HG03432 (cell line): ENCODE measurements at regions not wholly inside any gene's neighbourhood (a gene's known extent, or its start where the extent isn't known, plus 50 kb on each side); places are given as distances from the start of the nearest gene placed in this dataset.

ENCODE experiments used
- ATAC-seq: cut with Tn5 transposase; IDR thresholded peaks from one replicate; pipeline ENCODE4 v1.9.1; 2021; ENCODE audit warnings: mild to moderate bottlenecking, moderate library complexity; ENCODE audit not compliant: unreplicated experiment

DNA sequence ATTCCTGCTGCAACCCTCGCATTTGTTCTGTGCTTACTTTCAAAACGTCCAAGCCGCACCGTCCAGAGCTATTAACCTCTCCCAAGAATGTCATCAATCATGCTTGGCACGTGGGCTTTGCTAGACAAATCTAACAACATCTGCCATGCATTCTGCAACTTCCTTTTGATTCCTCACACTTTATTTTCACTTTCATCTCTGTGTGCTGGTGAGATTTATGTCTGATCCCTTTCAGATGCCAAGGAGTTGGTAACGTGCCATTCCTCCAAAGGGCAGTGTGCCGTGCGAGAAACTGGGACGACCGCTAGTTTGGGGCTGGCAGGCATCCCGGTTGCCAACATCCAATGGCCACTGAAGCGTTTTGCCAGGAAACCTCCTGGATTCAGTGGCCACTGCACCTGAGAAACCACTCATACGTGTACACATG is 230.0 kb upstream of the PARD3B start:
- ATAC-seq = no peak

DNA sequence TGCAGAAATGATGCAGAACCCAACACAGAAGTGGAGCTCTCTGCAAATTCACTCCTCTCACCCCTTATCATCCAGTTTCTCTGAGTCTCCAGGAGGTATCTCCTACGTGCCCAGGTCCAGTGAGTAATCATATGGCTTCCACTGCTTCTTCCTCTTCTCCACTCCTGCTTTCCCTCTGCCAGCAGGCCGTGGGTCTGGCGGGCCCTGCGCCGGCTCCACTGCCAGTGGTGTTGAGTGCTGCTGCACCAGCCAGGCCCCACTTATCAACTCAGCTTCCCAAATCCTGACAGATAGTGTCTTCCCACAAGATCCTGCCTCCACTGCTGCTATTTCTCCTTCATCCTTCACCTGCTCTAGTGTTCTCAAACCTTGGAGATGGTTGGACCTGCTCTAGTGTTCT is 227.6 kb upstream of the PARD3B start:
- ATAC-seq = no peak

DNA sequence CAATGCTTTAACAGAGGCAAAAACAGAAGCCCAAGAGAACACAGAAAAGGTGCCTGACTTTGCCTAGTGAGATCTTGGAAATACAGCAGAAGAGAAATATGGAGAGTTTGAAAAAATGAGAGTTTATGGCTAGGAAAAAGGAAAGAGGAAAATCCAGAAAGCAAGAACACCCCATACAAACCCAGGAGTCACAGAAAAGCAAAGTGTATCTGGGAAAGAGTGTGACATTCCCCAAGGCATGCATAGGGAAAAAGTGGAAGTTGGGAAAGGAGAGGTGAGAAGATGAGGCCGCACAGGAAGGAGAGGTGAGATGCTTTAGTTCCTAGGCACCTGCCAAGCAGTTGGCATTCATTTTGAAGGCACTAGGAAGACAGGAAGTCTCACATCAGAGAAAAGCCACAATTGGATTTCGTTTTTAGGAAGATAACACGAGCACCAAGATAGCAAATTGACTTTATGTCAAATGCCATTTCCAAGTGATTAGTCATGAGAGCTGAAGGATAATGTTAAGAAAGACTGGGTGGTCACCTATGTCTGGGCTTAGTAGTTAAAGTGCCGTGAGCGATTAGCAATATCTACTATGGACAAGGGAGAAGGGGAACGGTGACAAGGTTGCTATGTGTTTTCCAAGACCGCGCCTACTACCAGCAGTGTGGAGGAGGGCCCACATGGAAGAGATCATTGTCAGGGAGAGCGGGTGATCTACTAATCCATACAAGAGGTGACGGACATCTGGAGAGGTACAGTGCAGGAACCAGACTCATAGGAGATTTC is 224.1 kb upstream of the PARD3B start:
- ATAC-seq = no peak

DNA sequence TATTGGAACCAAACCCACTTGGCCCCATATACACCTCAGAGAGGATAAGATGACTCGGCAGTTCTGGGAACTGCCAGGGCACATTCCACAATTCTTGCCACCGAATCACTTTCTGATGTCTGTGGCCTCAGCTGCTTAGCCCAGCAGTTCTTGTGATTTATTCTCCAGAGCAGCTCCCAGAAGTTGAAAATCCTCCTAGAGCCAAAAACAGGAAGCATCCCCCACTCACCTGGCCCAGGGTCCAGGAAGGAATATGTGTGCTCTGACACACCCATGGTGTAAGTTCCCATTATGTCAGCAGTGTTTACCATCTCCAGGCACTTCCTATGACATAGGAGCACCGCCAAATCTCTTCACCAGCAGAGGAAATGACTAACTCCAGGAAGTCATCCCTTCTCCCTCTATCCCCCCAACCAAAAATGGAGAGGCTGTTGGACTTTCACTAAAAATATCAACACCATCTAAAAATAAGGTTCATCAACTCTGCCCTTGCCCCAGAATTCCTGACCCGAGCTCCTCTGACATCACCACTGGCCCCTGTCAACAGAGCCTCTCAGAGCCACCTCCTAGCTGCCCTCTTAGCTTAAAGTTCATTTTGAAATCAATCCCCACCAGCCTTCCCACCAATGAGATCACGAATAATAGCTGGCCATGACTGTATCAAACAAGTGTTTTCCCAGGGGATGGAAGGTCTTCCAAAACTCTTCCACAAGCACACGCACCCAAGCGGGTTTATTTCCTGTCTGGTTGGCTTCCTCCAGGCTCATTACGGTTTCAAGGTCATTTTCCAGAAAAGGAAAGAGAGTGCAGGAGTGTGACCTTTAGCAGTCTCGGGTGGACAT is 223.1 kb upstream of the PARD3B start:
- ATAC-seq = no peak

DNA sequence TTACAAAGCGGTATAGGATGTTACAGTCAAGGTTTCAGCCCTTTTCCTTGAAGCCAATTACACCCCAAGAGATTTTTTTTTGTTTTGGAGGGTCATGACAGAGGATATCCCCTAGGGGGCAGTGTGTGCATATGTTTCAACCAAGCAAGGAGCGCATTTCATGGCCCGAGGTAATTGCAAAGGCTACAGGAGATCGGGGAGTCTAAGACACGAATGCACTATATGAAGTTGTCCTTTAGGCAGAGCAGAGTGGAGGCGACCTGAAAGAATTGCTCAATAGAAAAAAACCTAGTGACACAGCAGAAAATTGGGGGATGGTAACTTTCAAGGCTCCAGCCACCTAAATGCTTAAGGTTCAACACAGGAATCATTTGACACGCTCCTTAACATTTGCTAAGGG is 219.8 kb upstream of the PARD3B start:
- ATAC-seq = peak; percentile 90

DNA sequence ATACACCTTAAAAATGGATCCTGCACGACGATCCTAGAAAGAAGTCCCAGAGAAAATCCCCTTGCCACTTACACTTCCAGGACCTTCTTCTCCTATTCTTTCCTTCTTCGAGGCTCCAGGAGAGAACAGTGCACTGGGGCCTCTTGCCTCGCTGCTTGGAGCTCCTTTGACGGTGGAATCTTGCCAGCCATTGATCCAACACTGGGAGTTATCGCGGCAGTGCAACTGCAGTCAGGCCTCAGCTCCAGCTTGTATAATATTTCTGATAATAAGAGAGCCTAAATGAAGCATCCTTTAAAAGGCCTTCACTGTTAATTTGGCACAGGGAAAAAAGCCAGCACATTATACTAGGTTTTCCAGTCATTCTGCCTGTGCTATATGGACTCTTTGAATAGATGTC is 216.9 kb upstream of the PARD3B start:
- ATAC-seq = no peak

DNA sequence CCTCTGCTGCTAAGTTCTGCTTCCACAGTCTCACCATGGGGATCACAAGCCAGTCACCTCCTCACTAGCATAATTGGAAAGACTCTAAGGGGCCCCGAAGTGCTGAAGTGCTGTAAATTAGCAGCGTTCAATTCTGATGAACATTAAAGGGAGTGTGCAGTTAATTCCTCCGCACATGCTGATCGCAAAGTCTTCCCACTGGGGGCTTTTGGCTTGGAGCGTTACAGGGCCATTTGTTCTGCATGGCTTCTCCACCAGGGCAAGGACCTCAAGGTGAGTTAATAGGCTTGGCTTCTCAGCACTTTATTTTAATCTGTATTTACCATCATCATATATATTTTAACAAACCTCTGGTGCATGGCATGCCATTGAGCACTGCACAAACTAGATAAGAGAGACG is 216.3 kb upstream of the PARD3B start:
- ATAC-seq = no peak

DNA sequence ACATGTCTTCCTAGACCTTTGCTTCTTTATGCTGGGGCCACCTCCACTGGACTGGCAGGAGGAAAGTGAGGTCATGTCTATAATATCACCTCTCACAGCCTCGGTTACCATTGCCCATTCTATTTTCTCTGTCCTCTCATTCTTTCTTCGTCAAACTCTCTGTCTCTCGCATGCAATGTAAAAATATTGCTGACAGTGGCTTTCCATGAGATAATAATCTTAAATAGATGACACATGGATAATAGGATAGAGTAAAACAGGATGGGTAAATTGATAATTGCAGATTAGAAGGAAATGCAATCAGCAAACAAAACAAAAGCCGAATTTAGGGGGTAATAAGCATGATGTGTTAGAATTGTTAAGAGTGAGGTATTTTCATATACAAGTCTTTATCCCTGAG is 215.7 kb upstream of the PARD3B start:
- ATAC-seq = no peak

DNA sequence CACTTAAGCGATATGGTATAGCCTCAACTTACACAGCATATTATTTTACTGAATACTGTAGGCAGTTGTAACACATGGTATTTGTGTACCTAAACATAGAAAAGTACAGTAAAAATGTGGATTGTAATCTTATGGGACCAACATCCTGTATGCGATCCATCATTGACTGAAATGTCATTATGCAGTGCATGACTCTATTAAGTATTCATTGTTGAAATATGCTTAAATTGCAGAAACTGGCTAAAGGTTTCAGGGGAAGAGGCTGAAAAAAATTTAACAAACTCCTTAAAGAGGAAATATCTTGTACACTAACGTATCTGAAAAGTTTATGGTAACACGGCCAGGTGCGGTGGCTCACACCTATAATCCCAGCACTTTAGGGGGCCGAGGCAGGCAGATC is 214.1 kb upstream of the PARD3B start:
- ATAC-seq = no peak

DNA sequence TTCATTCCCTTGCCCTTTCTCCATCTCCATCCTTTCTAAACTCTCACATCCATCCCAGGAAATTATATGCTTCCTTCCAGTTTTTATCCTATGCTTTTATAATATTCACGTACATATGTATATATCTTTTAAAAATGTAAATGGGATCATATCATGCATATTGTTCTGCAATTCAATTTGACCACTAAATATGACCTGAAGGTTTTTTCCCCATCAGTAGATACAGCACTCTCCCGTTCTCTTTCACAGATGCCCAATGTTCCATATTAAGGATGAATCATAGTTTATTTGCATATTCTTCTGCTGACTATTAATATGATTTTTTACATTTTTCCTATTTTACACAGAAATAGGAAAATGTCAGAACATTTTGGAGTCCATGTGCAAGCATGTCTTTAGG is 213.3 kb upstream of the PARD3B start:
- ATAC-seq = no peak

DNA sequence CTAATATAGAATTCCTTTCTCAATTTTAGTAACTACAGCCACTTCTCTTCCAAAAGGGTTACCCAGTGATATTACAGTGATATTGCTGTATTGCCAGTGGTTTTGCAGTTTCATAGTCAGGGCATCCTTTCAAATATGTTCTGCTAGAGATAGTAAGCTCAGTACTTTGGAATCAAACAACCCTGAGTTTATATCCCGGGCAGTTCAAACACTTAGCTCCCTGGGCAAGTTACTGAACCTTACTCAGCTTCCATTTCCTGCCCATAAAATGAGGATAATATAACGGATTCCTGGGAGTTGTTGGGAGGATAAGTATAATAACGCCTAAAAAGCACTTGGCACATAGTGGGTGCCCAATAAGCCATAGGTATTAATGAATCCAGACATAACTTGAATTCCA is 212.6 kb upstream of the PARD3B start:
- no peak for ATAC-seq

DNA sequence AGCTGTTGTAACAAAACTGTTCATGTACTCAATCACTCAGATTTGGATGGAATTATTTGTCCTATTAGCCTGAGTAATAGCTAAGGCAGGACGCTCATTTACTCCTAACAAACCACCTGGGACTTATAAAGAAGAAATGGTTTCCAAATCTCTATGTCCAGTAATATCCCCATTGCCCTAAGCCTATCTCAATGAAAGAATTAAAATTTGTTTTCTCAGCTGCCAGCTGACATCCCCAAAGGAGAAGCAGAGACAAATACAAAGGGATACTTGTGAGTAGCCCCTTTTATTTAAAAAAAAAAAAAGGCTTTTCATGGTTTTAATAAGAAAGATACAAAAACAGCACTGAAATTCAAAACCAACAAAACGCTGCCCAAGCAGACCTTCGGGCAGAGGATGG is 211.4 kb upstream of the PARD3B start:
- no peak for ATAC-seq

DNA sequence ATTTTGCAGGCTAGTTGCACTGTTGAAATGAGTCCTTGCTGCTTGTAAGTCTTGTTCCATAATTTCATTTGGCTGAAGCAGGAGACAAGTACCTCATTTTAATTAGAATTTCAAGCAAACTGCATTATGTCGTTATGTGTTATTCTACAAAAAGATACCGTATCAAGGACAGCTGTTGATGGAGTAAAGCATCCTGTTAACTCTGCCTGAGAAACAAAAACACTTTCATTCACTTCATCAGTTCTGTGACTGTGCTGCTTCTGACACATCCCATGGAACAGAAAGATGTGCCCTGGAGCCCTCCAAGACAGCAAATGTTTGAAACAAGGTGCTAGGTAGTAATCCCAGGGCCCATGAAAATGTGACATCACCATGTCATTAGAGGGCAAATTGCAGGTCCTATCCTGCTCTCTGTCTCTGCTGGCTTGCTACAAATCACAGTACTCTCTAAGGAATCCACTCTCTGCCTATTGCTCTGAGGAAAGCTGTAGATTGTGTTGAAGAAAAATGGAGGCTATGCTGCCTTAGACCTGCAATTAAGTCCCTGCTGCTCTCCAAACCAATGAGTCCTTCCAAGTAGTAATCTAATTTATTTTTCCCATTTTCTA is 209.7 kb upstream of the PARD3B start:
- no peak for ATAC-seq

DNA sequence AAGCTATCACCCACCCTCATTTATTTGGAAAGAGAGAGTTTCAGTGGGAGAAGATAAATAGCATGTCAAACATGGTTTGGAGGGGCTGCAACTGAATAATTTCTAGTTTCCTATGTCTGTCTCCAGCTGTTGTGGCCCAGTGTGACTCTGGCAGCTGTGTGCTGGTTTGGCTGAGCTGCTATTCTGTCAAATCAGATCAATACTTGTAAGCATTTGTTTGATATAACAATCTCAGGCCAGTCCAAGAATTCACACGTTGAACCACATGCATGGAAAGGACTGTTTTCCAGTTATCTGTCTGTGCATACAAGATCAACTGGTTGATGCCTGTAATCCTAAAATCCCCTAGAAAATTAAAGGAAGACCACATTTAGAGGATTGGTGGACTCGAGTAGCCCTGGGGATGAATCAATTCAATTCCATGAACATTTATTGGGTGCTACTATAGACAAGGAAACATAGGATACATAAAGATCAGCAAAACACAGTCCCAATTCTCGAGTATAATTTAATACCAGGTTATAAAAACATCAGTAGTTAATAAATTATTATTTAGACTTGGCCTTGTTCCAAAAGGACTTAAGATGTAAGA is 209.0 kb upstream of the PARD3B start:
- no peak for ATAC-seq

DNA sequence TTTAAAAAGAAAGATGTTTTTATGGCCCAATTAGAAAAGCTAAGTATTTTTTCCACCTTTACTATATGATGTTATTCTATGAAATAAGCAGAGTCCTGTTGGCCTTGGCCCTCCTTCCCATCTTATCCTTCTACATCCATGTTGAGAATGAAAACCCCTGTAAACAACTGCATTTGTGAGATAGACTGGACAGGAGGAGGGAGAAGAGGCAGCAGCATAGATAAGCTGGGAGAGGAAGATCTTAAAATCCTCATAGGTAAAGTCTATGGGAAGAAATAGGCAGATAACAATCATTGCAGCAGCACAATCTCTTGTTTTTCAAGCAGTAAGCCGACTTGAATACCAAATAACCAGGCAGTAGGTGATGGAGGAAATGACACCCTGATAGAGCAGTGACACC is 207.6 kb upstream of the PARD3B start:
- no peak for ATAC-seq

DNA sequence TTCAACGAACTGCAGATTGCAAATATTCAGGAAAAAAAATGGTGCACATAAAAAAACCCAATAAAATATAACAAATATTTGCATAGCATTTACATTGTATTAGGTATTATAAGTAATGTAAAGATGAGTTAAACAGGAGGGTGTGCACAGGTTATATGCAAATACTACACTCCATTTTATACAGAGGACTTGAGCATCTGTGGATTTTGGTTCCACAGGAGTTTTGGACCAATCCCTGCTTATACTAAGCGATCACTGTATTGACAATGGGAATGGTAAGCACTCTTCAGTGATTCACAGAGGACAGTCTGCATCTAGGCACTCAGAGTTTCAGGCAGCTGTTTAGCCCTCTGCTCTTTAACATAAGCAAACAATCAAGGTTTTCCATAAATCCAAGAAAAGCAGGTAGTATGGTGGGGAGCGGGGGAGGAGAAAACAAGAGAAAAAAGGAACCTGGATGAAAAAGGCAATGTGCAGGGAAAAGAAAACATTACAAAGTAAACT is 206.0 kb upstream of the PARD3B start:
- ATAC-seq = no peak

DNA sequence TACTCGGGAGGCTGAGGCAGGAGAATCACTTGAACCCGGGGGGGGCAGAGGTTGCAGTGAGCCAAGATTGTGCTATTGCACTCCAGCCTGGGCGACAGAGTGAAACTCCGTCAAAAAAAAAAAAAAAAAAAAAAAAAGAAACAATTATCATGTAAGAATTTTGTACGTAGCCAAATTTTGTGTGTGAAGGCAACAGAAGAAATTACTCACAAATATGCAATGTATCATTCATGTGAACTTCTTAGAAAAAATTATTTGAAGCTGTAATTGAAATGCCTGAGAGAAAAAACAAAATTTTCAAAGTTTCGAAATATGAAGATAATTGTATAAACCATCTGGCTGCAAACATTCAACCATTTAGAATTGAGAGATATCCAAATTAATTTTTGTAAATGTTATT is 204.8 kb upstream of the PARD3B start:
- ATAC-seq = no peak

DNA sequence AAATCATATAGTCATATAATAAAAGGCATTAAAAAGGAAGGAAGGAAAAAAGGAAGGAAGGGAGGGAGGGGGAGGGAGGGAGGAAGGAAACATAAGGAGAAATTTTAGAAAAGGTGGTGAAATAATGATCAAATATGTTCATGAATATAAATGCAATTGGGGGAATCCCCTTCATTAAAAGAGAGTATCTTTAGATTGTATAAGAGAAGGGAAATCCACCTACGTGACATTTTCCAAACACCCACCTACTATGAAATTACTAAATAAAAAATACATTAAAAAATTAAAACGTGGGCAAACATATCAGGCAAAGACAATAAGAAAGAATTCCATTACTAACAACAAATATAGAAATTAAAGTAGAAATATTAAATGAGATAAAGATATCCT is 203.4 kb upstream of the PARD3B start:
- ATAC-seq = no peak

DNA sequence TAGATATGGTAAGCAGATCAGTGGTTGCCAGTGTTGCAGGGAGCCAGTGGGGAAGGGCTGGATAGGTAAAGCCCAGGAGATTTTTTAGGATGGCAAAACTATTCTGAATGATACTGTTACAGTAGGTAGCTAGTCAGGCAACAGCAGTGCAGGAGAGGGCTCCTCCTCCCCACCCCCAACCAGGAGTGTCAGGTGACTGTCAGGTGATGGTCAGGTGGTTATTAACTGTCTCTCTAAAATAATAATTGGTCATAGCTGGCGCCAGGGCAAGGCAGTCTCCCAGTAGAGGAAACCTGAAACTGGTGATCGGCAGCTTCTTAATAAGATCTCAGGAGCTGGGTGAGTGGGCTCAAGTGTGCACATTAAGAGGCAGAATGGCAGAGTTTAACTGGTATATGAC is 201.6 kb upstream of the PARD3B start:
- ATAC-seq = no peak

DNA sequence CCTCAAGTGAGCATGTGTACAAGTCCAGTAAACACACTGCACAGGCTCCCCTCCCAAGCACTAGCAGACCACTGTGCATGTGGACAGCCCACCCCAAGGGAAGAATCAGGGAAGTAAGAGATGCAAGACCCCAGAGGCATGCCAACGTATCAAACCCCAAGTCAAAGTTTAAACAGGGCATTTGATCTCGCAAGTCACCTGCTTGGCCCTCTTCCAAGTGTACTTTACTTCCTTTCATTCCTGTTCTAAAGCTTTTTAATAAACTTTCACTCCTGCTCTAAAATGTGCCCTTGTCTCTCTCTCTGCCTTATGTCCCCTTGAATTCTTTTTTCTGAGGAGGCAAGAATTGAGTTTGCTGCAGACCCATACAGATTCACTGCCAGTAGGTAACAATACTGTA is 201.2 kb upstream of the PARD3B start:
- no peak for ATAC-seq

DNA sequence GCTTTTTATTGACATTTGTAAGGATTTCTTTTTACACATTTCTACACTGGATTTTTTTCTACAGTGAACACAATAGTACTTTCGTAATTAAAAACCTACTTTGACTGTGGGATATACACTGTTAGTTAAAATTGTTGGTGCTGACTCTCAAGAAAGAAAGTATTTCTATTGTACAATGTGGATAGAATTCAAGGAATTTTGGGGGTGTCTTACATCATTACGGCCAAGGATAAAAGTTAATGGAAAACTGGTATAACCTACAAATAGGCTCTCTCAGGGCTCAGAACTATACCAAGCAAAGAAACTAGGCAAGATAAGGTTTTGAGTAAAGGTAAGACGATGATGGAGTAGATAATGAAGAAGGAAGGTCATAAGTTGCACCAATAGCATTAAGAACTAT is 198.4 kb upstream of the PARD3B start:
- no peak for ATAC-seq
